DOHH2 (cell line): ENCODE measurements at regions not wholly inside any gene's neighbourhood (a gene's known extent, or its start where the extent isn't known, plus 50 kb on each side); places are given as distances from the start of the nearest gene placed in this dataset.

ENCODE experiments used
- CTCF ChIP-seq: fragments of 200-600 bp; sonication (generic); IDR thresholded peaks from one replicate; pipeline ENCODE4 v1.5.1; 2014; ENCODE audit warnings: antibody characterized with exemption, mild to moderate bottlenecking, low read depth, low read length; ENCODE audit not compliant: poor library complexity, severe bottlenecking
- EZH2phosphoT487 ChIP-seq: fragments of 200-600 bp; sonication (generic); IDR thresholded peaks from 2 replicates; pipeline ENCODE4 v1.6.1; 2017; ENCODE audit warnings: borderline replicate concordance, mild to moderate bottlenecking, antibody characterized with exemption, low read length, moderate library complexity, mixed read lengths

- TF ChIP-seq CTCF (no peak), EZH2phosphoT487 (no peak)
These were observed 131.3 kb upstream of the TWIST2 start for GRCh38 chr2:238716585-238716984.
